GM19397 (cell line): ENCODE measurements at regions not wholly inside any gene's neighbourhood (a gene's known extent, or its start where the extent isn't known, plus 50 kb on each side); places are given as distances from the start of the nearest gene placed in this dataset.
"Not testable (repeated sequence)": the region's sequence is repeated elsewhere in the genome, so short reads cannot be mapped to it uniquely, and the experiment has no call there.

Experiments used
- ATAC-seq: cut with Tn5 transposase; IDR thresholded peaks from one replicate; pipeline ENCODE4 v1.9.1; 2021; ENCODE audit warnings: mild to moderate bottlenecking, moderate library complexity; ENCODE audit not compliant: unreplicated experiment

- ATAC-seq = no peak
These were observed 248.3 kb downstream of the PHF14 start for GRCh38 chr7:11221984-11222383.

- no peak for ATAC-seq
These were observed 250.9 kb downstream of the PHF14 start for GRCh38 chr7:11224535-11224934.

- ATAC-seq = no peak
These were observed 254.8 kb downstream of the PHF14 start for GRCh38 chr7:11228515-11228914.

GRCh38 chr7:11231190-11231589 lies 257.5 kb downstream of the PHF14 start:
- ATAC-seq = no peak

GRCh38 chr7:11232462-11232861 lies 258.8 kb downstream of the PHF14 start:
- ATAC-seq = no peak

- no peak for ATAC-seq
These were observed 260.2 kb downstream of the PHF14 start for GRCh38 chr7:11233871-11234270.

- ATAC-seq = no peak
These were observed 261.8 kb downstream of the PHF14 start for GRCh38 chr7:11235491-11235890.

- ATAC-seq = no peak
These were observed 263.0 kb downstream of the PHF14 start for GRCh38 chr7:11236680-11237079.

- no peak for ATAC-seq
These were observed 264.1 kb downstream of the PHF14 start for GRCh38 chr7:11237742-11238141.

- ATAC-seq = no peak
These were observed 265.6 kb downstream of the PHF14 start for GRCh38 chr7:11239316-11239715.

GRCh38 chr7:11243739-11244138 lies 270.1 kb downstream of the PHF14 start:
- ATAC-seq = no peak

GRCh38 chr7:11244149-11244548 lies 270.5 kb downstream of the PHF14 start:
- ATAC-seq = no peak

GRCh38 chr7:11247545-11247944 lies 273.9 kb downstream of the PHF14 start:
- no peak for ATAC-seq

- ATAC-seq = no peak
These were observed 277.8 kb downstream of the PHF14 start for GRCh38 chr7:11251436-11251835.

GRCh38 chr7:11252011-11252607 lies 278.4 kb downstream of the PHF14 start:
- no peak for ATAC-seq

- ATAC-seq = no peak
These were observed 279.1 kb downstream of the PHF14 start for GRCh38 chr7:11252705-11253272.

- no peak for ATAC-seq
These were observed 282.8 kb downstream of the PHF14 start for GRCh38 chr7:11256501-11256900.

- ATAC-seq = no peak
These were observed 287.8 kb downstream of the PHF14 start for GRCh38 chr7:11261470-11261869.

GRCh38 chr7:11266101-11266500 lies 292.4 kb downstream of the PHF14 start:
- no peak for ATAC-seq

- no peak for ATAC-seq
These were observed 298.7 kb downstream of the PHF14 start for GRCh38 chr7:11272352-11272751.

- ATAC-seq = no peak
These were observed 300.4 kb downstream of the PHF14 start for GRCh38 chr7:11274074-11274473.

GRCh38 chr7:11281953-11282352 lies 308.3 kb downstream of the PHF14 start:
- no peak for ATAC-seq

- not testable (repeated sequence) for ATAC-seq
These were observed 309.9 kb downstream of the PHF14 start for GRCh38 chr7:11283584-11283983.
